ENCODE measurements at regions not wholly inside any gene's neighbourhood (a gene's known extent, or its start where the extent isn't known, plus 50 kb on each side); places are given as distances from the start of the nearest gene placed in this dataset.
A peak's percentile ranks its signal among the peaks of the same experiment; 100 is the strongest.

GRCh38 chr19:28466107-28467045, 746.6 kb downstream of the UQCRFS1 start:
- no peaks in the 10 kb centered on the region for H3K27me3 Mint-ChIP-seq
- H3K9me3 Mint-ChIP-seq, result no peaks in the 10 kb centered on the region
- DNase-seq (ENCODE audit: low spot score) (peak; percentile 69), ATAC-seq (no peak)
- H3K4me1 Mint-ChIP-seq (ENCODE audit: low read depth in 2 of 2), result peaks cover 35 to 37% of the 10 kb centered on the region in 2 donors
- no peak overlapping the region for H3K4me3 Mint-ChIP-seq
- no peaks in the 10 kb centered on the region for H3K36me3 Mint-ChIP-seq
- no peak overlapping the region for H3K27ac Mint-ChIP-seq

GRCh38 chr19:28465371-28466086, 747.4 kb downstream of the UQCRFS1 start:
- no peaks in the 10 kb centered on the region for H3K36me3 Mint-ChIP-seq
- H3K9me3 Mint-ChIP-seq, result no peaks in the 10 kb centered on the region
- H3K27me3 Mint-ChIP-seq, result no peaks in the 10 kb centered on the region
- no peak overlapping the region for H3K27ac Mint-ChIP-seq
- ATAC-seq (peak in 1 of 2 donors; percentile 29), DNase-seq (ENCODE audit: low spot score) (no peak)
- peaks cover 35% of the 10 kb centered on the region in 2 donors for H3K4me1 Mint-ChIP-seq (ENCODE audit: low read depth in 2 of 2)
- H3K4me3 Mint-ChIP-seq, result no peak overlapping the region

GRCh38 chr19:28463493-28464053, 749.4 kb downstream of the UQCRFS1 start:
- Mint-ChIP-seq H3K27ac (no peak overlapping the region), H3K4me3 (no peak overlapping the region), H3K9me3 (no peaks in the 10 kb centered on the region), H3K36me3 (no peaks in the 10 kb centered on the region), H3K4me1 (ENCODE audit: low read depth in 2 of 2) (peaks cover 19 to 21% of the 10 kb centered on the region in 2 donors), H3K27me3 (no peaks in the 10 kb centered on the region)
- DNase-seq (ENCODE audit: low spot score) (no peak), ATAC-seq (no peak)

- ATAC-seq (no peak), DNase-seq (ENCODE audit: low spot score) (no peak)
- no peaks in the 10 kb centered on the region for H3K36me3 Mint-ChIP-seq
- H3K9me3 Mint-ChIP-seq, result no peaks in the 10 kb centered on the region
- H3K27ac Mint-ChIP-seq, result no peak overlapping the region
- no peak overlapping the region for H3K4me3 Mint-ChIP-seq
- H3K27me3 Mint-ChIP-seq, result peaks cover 0 to 2% of the 10 kb centered on the region in 2 donors
- no peaks in the 10 kb centered on the region for H3K4me1 Mint-ChIP-seq (ENCODE audit: low read depth in 2 of 2)
Measured at GRCh38 chr19:28457620-28458019, 755.3 kb downstream of the UQCRFS1 start.

GRCh38 chr19:28456708-28457320, 756.1 kb downstream of the UQCRFS1 start:
- no peaks in the 10 kb centered on the region for H3K4me1 Mint-ChIP-seq (ENCODE audit: low read depth in 2 of 2)
- DNase-seq (ENCODE audit: low spot score) (no peak), ATAC-seq (no peak)
- H3K4me3 Mint-ChIP-seq, result no peak overlapping the region
- no peaks in the 10 kb centered on the region for H3K9me3 Mint-ChIP-seq
- H3K27me3 Mint-ChIP-seq, result peaks cover 0 to 2% of the 10 kb centered on the region in 2 donors
- no peaks in the 10 kb centered on the region for H3K36me3 Mint-ChIP-seq
- H3K27ac Mint-ChIP-seq, result no peak overlapping the region

- Mint-ChIP-seq H3K27me3 (peaks cover 0 to 2% of the 10 kb centered on the region in 2 donors), H3K4me3 (no peak overlapping the region), H3K4me1 (ENCODE audit: low read depth in 2 of 2) (no peaks in the 10 kb centered on the region), H3K27ac (no peak overlapping the region), H3K36me3 (no peaks in the 10 kb centered on the region), H3K9me3 (no peaks in the 10 kb centered on the region)
- no peak for DNase-seq (ENCODE audit: low spot score)
- no peak for ATAC-seq
Measured at GRCh38 chr19:28456252-28456651, 756.7 kb downstream of the UQCRFS1 start.

- H3K4me1 Mint-ChIP-seq (ENCODE audit: low read depth in 2 of 2), result no peaks in the 10 kb centered on the region
- H3K27ac Mint-ChIP-seq, result no peak overlapping the region
- H3K27me3 Mint-ChIP-seq, result peaks cover 0 to 2% of the 10 kb centered on the region in 2 donors
- DNase-seq (ENCODE audit: low spot score), result no peak
- H3K4me3 Mint-ChIP-seq, result no peak overlapping the region
- H3K36me3 Mint-ChIP-seq, result no peaks in the 10 kb centered on the region
- H3K9me3 Mint-ChIP-seq, result no peaks in the 10 kb centered on the region
- ATAC-seq, result no peak
Measured at GRCh38 chr19:28454083-28454482, 758.9 kb downstream of the UQCRFS1 start.

- Mint-ChIP-seq H3K27ac (no peak overlapping the region), H3K27me3 (peaks cover 0 to 2% of the 10 kb centered on the region in 2 donors), H3K4me3 (no peak overlapping the region), H3K9me3 (no peaks in the 10 kb centered on the region), H3K4me1 (ENCODE audit: low read depth in 2 of 2) (no peaks in the 10 kb centered on the region), H3K36me3 (no peaks in the 10 kb centered on the region)
- DNase-seq (ENCODE audit: low spot score) (no peak), ATAC-seq (no peak)
Measured at GRCh38 chr19:28453420-28453819, 759.5 kb downstream of the UQCRFS1 start.

- no peaks in the 10 kb centered on the region for H3K4me1 Mint-ChIP-seq (ENCODE audit: low read depth in 2 of 2)
- no peak overlapping the region for H3K27ac Mint-ChIP-seq
- no peaks in the 10 kb centered on the region for H3K36me3 Mint-ChIP-seq
- DNase-seq (ENCODE audit: low spot score) (no peak), ATAC-seq (no peak)
- no peak overlapping the region for H3K4me3 Mint-ChIP-seq
- H3K9me3 Mint-ChIP-seq, result no peaks in the 10 kb centered on the region
- H3K27me3 Mint-ChIP-seq, result no peaks in the 10 kb centered on the region
Measured at GRCh38 chr19:28449803-28450202, 763.1 kb downstream of the UQCRFS1 start.

GRCh38 chr19:28446511-28446910, 766.4 kb downstream of the UQCRFS1 start:
- Mint-ChIP-seq H3K4me1 (ENCODE audit: low read depth in 2 of 2) (peaks cover 0 to 9% of the 10 kb centered on the region in 2 donors), H3K27ac (no peak overlapping the region)

GRCh38 chr19:28445826-28446225, 767.1 kb downstream of the UQCRFS1 start:
- Mint-ChIP-seq H3K27ac (no peak overlapping the region), H3K9me3 (no peaks in the 10 kb centered on the region)
- no peak for ATAC-seq

More at GRCh38 chr19:28446511-28446910, 766.4 kb downstream of the UQCRFS1 start:
- H3K27me3 Mint-ChIP-seq, result no peaks in the 10 kb centered on the region
- no peak for ATAC-seq
- no peak overlapping the region for H3K4me3 Mint-ChIP-seq
- no peaks in the 10 kb centered on the region for H3K36me3 Mint-ChIP-seq
- H3K9me3 Mint-ChIP-seq, result no peaks in the 10 kb centered on the region
- no peak for DNase-seq (ENCODE audit: low spot score)

GRCh38 chr19:28444362-28444761, 768.6 kb downstream of the UQCRFS1 start:
- ATAC-seq (no peak), DNase-seq (ENCODE audit: low spot score) (no peak)
- Mint-ChIP-seq H3K9me3 (no peaks in the 10 kb centered on the region), H3K4me1 (ENCODE audit: low read depth in 2 of 2) (peaks cover 0 to 9% of the 10 kb centered on the region in 2 donors), H3K27me3 (no peaks in the 10 kb centered on the region), H3K4me3 (no peak overlapping the region), H3K36me3 (no peaks in the 10 kb centered on the region), H3K27ac (no peak overlapping the region)

More at GRCh38 chr19:28445826-28446225, 767.1 kb downstream of the UQCRFS1 start:
- no peak overlapping the region for H3K4me3 Mint-ChIP-seq
- no peaks in the 10 kb centered on the region for H3K36me3 Mint-ChIP-seq
- no peak for DNase-seq (ENCODE audit: low spot score)
- H3K4me1 Mint-ChIP-seq (ENCODE audit: low read depth in 2 of 2), result peaks cover 0 to 9% of the 10 kb centered on the region in 2 donors
- no peaks in the 10 kb centered on the region for H3K27me3 Mint-ChIP-seq

- DNase-seq (ENCODE audit: low spot score) (no peak), ATAC-seq (no peak)
- Mint-ChIP-seq H3K27ac (no peak overlapping the region), H3K4me3 (no peak overlapping the region), H3K36me3 (no peaks in the 10 kb centered on the region), H3K9me3 (no peaks in the 10 kb centered on the region), H3K4me1 (ENCODE audit: low read depth in 2 of 2) (peaks cover 0 to 11% of the 10 kb centered on the region in 2 donors), H3K27me3 (no peaks in the 10 kb centered on the region)
Measured at GRCh38 chr19:28443361-28443760, 769.6 kb downstream of the UQCRFS1 start.
